Small intestine (tissue), 7 donors: ENCODE measurements at regions not wholly inside any gene's neighbourhood (a gene's known extent, or its start where the extent isn't known, plus 50 kb on each side); places are given as distances from the start of the nearest gene placed in this dataset.

Experiments used
- DNase-seq, 2 donors: peaks; one replicate each; pipeline versions ENCODE4 v3.0.0 to v3.0.0-alpha.2; 2013
- FAIRE-seq: peaks from 2 replicates; lab custom pipeline; 2012; peaks lifted over from hg19 to GRCh38; lab: Jason Lieb, UNC
- H3K27ac ChIP-seq, 3 donors: one replicate each; pipeline ENCODE4 v1.5.1; 2013; ENCODE audit warnings: low read length in 2 of 3, mild to moderate bottlenecking in 2 of 3, control low read depth in 1 of 3, inconsistent platforms in 1 of 3, low read depth in 1 of 3, moderate library complexity in 1 of 3
- H3K27me3 ChIP-seq, 3 donors: one replicate each; pipeline ENCODE4 v1.6.1; 2013; ENCODE audit warnings: low read length in 3 of 3, inconsistent platforms in 1 of 3; ENCODE audit not compliant: control insufficient read depth in 3 of 3, insufficient read depth in 3 of 3
- H3K36me3 ChIP-seq, 3 donors: one replicate each; pipeline ENCODE4 v1.6.1; 2013; ENCODE audit warnings: low read length in 3 of 3, inconsistent platforms in 1 of 3, low read depth in 1 of 3, mild to moderate bottlenecking in 1 of 3, moderate library complexity in 1 of 3; ENCODE audit not compliant: control insufficient read depth in 3 of 3, insufficient read depth in 2 of 3
- H3K4me1 ChIP-seq, 3 donors: one replicate each; pipeline ENCODE4 v1.6.1; 2013; ENCODE audit warnings: low read length in 2 of 3, inconsistent platforms in 1 of 3, low read depth in 1 of 3, mild to moderate bottlenecking in 1 of 3, moderate library complexity in 1 of 3; ENCODE audit not compliant: control insufficient read depth in 3 of 3, insufficient read depth in 2 of 3
- H3K4me3 ChIP-seq, 3 donors: one replicate each; pipeline ENCODE4 v1.5.1; 2013; ENCODE audit warnings: low read length in 3 of 3, control low read depth in 1 of 3, inconsistent platforms in 1 of 3, low read depth in 1 of 3, mild to moderate bottlenecking in 1 of 3, moderate library complexity in 1 of 3
- H3K9me3 ChIP-seq, 2 donors: one replicate each; pipeline ENCODE4 v1.6.1; 2013; ENCODE audit warnings: low read depth in 1 of 2, low read length in 1 of 2; ENCODE audit not compliant: control insufficient read depth in 2 of 2, insufficient read depth in 1 of 2
- WGBS, 3 donors: extraction: QIAGEN DNeasy Blood & Tissue Kit; methylation state at CpG; one replicate each; pipeline ENCODE4 v1.1.7; 2013; 5-methylcytosine and 5-hydroxymethylcytosine counted together
- donor health status: healthy with polysubstance abuse.
- donor health status: control.
- donor health status: control.
- donor health status: Bipolar disorder and iron deficiency.
- donor health status: healthy.

DNA sequence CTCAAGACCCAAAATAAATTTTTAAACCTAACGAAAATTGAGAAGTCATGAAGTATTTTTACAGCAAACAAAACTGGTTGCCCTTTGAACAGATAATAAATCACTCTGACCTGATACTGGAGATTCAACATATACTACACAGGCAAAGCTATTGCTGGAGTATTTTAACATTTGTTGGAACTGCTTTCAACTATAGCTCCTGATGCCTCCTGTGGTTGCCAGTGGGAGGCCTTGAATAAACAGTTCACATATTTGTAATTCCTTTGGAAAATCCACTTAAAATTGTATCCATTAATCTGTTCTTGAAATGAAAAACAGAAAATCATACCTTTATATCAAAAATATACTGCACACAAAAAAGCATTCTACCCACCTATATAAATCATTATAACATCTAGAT, 605.1 kb downstream of the KCTD8 start:
- H3K4me1 ChIP-seq = no peaks in the 10 kb centered on the region
- DNase-seq = no peak
- peaks cover 0 to 3% of the 10 kb centered on the region in 2 donors for H3K9me3 ChIP-seq
- no peaks in the 10 kb centered on the region for H3K36me3 ChIP-seq
- no peak overlapping the region for H3K27ac ChIP-seq
- H3K4me3 ChIP-seq = no peak overlapping the region
- no peak for FAIRE-seq
- no peaks in the 10 kb centered on the region for H3K27me3 ChIP-seq
- whole genome bisulfite sequencing, 3 donors = 9 to 25% (median 11%) methylated on average over 1 of the region's 1 CpG

DNA sequence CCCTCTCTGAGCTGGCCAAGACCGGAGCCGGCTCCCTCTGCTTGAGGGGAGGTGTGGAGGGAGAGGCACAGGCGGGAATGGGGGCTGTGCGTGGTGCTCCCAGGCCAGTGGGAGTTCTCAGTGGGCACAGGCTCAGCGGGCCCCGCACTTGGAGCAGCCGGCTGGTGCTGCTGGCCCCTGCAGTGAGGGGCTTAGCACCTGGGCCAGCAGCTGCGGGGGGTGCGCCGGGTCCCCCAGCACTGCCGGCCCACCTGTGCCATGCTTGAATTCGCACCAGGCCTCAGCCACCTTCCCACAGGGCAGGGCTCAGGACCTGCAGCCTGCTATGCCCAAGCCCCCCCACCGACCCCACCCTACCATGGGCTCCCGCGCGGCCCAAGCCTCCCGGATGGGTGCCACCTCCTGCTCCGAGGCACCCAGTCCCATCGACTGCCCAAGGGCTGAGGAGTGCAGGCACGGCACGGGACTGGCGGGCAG, 602.5 kb downstream of the KCTD8 start:
- no peaks in the 10 kb centered on the region for H3K36me3 ChIP-seq
- DNase-seq (no peak), FAIRE-seq (no peak)

DNA sequence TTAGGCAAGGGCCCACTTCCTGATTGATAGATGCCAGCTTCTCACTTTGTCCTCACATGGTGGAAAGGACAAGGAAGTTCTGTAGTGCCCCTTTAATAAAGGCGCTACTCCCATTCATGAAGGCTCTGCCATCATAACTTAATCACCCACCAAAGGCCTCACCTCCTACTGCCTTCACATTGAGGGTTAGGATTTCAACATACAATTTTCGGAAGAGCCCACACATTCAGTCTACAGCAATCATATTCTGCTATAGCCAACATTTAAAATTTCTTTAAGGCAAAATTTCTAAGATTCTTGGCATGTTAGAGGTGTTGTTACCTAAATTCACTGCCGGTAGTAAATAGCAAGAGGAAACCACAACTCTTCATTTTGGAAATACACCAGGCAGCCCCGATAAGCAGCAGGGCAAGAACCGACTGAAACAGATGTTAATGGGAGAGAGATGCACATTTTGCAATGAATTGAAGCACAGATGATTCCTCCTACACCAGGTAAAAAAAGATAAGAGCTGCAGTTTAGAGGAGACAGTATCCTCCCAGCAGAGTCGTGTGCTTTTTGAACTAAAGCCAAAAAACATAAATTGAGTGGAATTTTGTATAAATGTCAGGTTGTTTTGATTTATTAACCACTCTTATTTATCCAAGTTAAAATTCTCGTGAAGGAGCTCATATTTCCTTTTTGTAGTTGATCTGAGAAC, 594.9 kb downstream of the KCTD8 start:
- H3K27me3 ChIP-seq = no peaks in the 10 kb centered on the region
- WGBS, 3 donors = 53 to 60% (median 57%) methylated on average over 7 of the region's 7 CpGs
- H3K27ac ChIP-seq = no peak overlapping the region
- H3K36me3 ChIP-seq = no peaks in the 10 kb centered on the region
- DNase-seq (no peak), FAIRE-seq (no peak)
- no peaks in the 10 kb centered on the region for H3K9me3 ChIP-seq
- H3K4me3 ChIP-seq = no peak overlapping the region
- no peaks in the 10 kb centered on the region for H3K4me1 ChIP-seq

More for the DNA sequence above, 602.5 kb downstream of the KCTD8 start:
- Histone ChIP-seq H3K4me1 (no peaks in the 10 kb centered on the region), H3K27me3 (no peaks in the 10 kb centered on the region), H3K27ac (no peak overlapping the region), H3K4me3 (no peak overlapping the region), H3K9me3 (peaks cover 0 to 3% of the 10 kb centered on the region in 2 donors)
- WGBS, 3 donors = 93 to 95% (median 94%) methylated on average over 19 to 22 of the region's 22 CpGs

DNA sequence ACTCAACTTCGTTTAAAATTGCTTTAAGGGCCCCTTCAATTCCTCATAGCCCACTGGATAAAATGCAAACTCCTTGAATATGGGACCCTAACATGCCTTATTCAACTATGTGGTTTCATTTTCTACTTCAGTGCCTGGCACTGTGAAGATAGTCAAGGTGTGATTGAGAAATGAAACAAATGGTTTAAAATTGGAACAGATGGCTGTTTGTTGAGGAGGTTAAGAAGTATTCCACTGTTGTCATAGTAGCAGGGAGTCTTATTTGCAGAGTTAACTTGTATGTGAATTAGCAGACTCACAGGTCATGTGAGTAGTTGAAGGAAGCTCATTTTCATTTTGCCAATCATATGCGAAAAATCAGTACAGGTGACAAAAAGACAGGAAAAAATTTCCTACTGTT, 593.3 kb downstream of the KCTD8 start:
- no peak for FAIRE-seq
- WGBS, 3 donors = 35 to 75% (median 73%) methylated on average over 2 of the region's 2 CpGs

DNA sequence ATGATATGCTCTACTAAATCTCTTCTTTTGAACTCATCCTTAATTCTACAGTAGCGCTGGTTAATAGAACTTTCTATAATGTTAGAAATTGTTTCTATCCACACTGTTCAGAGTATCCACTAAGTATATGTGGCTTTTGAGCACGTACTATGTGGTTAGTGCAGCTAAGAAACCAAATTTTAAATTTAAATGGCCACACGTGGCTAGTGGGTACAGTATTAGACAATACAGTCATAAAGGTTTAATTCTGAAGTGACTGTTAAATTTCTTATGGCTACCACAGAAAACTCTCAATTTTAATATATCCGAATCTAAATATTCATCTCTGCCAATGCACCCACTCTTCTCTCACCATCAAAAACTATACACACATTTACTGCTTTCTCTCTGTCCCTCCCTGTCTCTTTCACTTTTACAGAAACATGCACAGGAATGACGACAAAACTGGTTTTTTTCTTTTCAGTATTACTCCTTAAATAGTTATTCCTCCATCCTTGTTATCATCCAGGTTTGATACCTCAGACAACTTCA, 583.9 kb downstream of the KCTD8 start:
- WGBS, 3 donors = 64 to 82% (median 71%) methylated on average over 5 of the region's 5 CpGs

More for the DNA sequence above, 593.3 kb downstream of the KCTD8 start:
- no peak overlapping the region for H3K27ac ChIP-seq
- no peak for DNase-seq
- H3K27me3 ChIP-seq = no peaks in the 10 kb centered on the region
- no peaks in the 10 kb centered on the region for H3K36me3 ChIP-seq
- no peaks in the 10 kb centered on the region for H3K4me1 ChIP-seq
- H3K9me3 ChIP-seq = no peaks in the 10 kb centered on the region
- no peak overlapping the region for H3K4me3 ChIP-seq

DNA sequence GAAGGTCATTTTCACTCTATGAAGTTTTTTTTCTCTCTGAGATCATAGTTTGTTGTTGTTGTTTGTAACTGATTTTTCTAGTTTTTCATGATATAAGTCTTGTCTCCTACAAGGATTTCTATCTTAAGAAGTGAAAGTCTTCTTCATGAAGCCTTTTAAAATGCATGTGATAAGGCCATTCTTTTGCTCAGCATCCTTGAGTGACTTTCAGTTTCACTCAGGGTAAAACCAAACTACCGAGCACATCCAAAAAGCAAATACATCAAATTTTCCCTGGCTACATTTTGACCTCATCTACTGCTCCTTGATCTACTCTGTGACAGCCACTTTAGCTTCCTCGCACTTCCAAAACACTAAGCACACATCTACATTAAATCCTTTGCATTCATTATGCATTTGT, 580.7 kb downstream of the KCTD8 start:
- peaks cover 0 to 2% of the 10 kb centered on the region in 2 donors for H3K9me3 ChIP-seq
- WGBS, 3 donors = 62 to 73% (median 65%) methylated on average over 2 of the region's 2 CpGs
- H3K4me1 ChIP-seq = no peaks in the 10 kb centered on the region
- H3K36me3 ChIP-seq = no peaks in the 10 kb centered on the region
- no peak for DNase-seq
- H3K4me3 ChIP-seq = no peak overlapping the region
- H3K27ac ChIP-seq = no peak overlapping the region
- FAIRE-seq = no peak
- no peaks in the 10 kb centered on the region for H3K27me3 ChIP-seq

More for the DNA sequence above, 583.9 kb downstream of the KCTD8 start:
- DNase-seq (no peak), FAIRE-seq (no peak)
- Histone ChIP-seq H3K27ac (no peak overlapping the region), H3K36me3 (no peaks in the 10 kb centered on the region), H3K27me3 (no peaks in the 10 kb centered on the region), H3K4me3 (no peak overlapping the region), H3K9me3 (no peaks in the 10 kb centered on the region), H3K4me1 (no peaks in the 10 kb centered on the region)

DNA sequence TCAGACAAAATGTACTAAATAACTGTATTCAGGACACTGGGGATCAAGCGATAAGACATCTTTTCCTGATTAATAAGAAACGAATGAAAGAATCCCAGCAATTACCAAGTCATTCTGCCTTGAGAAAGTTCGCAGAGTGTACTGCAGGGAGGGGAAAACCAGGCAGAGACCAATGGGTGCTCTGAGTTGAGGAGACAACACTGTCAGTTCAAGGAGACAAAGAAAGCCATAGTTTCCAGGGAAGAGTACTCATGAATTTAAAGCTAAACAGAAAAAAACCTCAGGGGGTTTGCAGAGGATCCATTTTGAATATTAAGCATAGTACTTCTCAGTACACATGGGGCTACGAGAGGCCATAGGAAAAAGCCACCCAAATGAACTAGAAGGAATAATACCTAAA, 573.0 kb downstream of the KCTD8 start:
- FAIRE-seq = no peak

DNA sequence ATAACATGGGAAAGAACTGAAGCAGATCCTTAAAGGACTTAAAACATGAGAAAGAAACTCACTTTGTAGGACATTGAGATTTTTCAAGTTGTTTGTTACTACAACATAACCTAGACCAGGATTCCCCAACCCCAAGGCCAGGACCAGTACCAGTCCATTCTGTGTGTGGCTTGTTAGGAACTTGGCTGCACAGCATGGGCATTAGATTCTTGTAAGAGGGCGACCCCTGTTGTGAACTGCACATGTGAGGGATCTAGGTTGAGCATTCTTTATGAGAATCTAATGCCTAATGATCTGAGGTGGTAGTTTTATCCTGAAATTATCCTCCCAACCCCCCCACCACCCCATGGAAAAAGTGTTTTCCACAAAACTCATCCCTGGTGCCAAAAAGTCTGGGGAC, 566.1 kb downstream of the KCTD8 start:
- H3K9me3 ChIP-seq = no peaks in the 10 kb centered on the region
- WGBS, 3 donors = 47 to 83% (median 56%) methylated on average over 1 of the region's 1 CpG
- no peaks in the 10 kb centered on the region for H3K4me1 ChIP-seq
- no peak for FAIRE-seq
- H3K27ac ChIP-seq = no peak overlapping the region
- no peaks in the 10 kb centered on the region for H3K36me3 ChIP-seq
- DNase-seq = no peak
- no peaks in the 10 kb centered on the region for H3K27me3 ChIP-seq
- H3K4me3 ChIP-seq = no peak overlapping the region

More for the DNA sequence above, 573.0 kb downstream of the KCTD8 start:
- no peaks in the 10 kb centered on the region for H3K4me1 ChIP-seq
- H3K4me3 ChIP-seq = no peak overlapping the region
- H3K9me3 ChIP-seq = peaks cover 0 to 1% of the 10 kb centered on the region in 2 donors
- no peak for DNase-seq
- H3K27me3 ChIP-seq = no peaks in the 10 kb centered on the region
- H3K27ac ChIP-seq = no peak overlapping the region
- WGBS, 3 donors = 64 to 79% (median 68%) methylated on average over 4 of the region's 4 CpGs
- H3K36me3 ChIP-seq = no peaks in the 10 kb centered on the region
